ENCODE measurements at regions not wholly inside any gene's neighbourhood (a gene's known extent, or its start where the extent isn't known, plus 50 kb on each side); places are given as distances from the start of the nearest gene placed in this dataset.

GRCh38 chr4:111695677-111696076 is 449.6 kb upstream of the FAM241A start:
- TF ChIP-seq POLR2AphosphoS5 (IDR thresholded peaks at IDR 0.05; ENCODE audit: borderline replicate concordance, low read depth, low read length) (no peak), EZH2 (IDR thresholded peaks at IDR 0.05) (no peak)

Data from SK-N-MC (cell line).